ENCODE measurements at regions not wholly inside any gene's neighbourhood (a gene's known extent, or its start where the extent isn't known, plus 50 kb on each side); places are given as distances from the start of the nearest gene placed in this dataset.

GRCh38 chr10:120336911-120337540 lies 120.0 kb upstream of the PLPP4 start (continued):
- TF ChIP-seq CHAMP1 (IDR thresholded peaks at IDR 0.05) (no peak), THAP12 (CRISPR knock-in tag; IDR thresholded peaks at IDR 0.05) (no peak), ZFP36 (IDR thresholded peaks at IDR 0.05; ENCODE audit: low read depth, low read length, partially characterized antibody) (no peak), KLF16 (IDR thresholded peaks at IDR 0.05) (no peak), CBX2 (IDR thresholded peaks at IDR 0.05; ENCODE audit: insufficient read depth, low read length, poor library complexity, severe bottlenecking) (no peak), ZNF23 (CRISPR knock-in tag; IDR thresholded peaks at IDR 0.05) (no peak), ZBTB7A (IDR thresholded peaks at IDR 0.05; ENCODE audit: borderline replicate concordance, control insufficient read depth, low read depth, low read length) (no peak), SMARCB1 (IDR thresholded peaks at IDR 0.05; ENCODE audit: insufficient read length, low read depth) (no peak), SMC3 (conservative IDR thresholded peaks at IDR 0.05; ENCODE audit: insufficient read depth, low read depth, low read length) (0 out of 2 replicates have a peak, but pooled peaks have one; percentile 46), STAT5A (IDR thresholded peaks at IDR 0.05; ENCODE audit: borderline replicate concordance, low read length) (no peak), GTF2A2 (tag; IDR thresholded peaks at IDR 0.05) (no peak), ZHX1 (conservative IDR thresholded peaks at IDR 0.05; ENCODE audit: low read length) (no peak)
